A549 (cell line): ENCODE measurements at regions not wholly inside any gene's neighbourhood (a gene's known extent, or its start where the extent isn't known, plus 50 kb on each side); places are given as distances from the start of the nearest gene placed in this dataset.

Source experiments
- BHLHE40 ChIP-seq: IDR thresholded peaks from 2 replicates; pipeline ENCODE4 v1.6.1; 2012; ENCODE audit warnings: low read depth, low read length, inconsistent platforms
- CEBPB ChIP-seq, 2 experiments: fragments of >200 bp in 1 of 2; sonication (Bioruptor Twin) in 1 of 2; formaldehyde crosslinking in 1 of 2; IDR thresholded peaks; 2 replicates each; pipeline ENCODE4 v1.6.1; 2012 to 2016
- CTCF ChIP-seq: fragments of >200 bp; sonication (Bioruptor Twin); formaldehyde crosslinking; IDR thresholded peaks from 3 replicates; pipeline ENCODE4 v1.5.1; 2016
- MAFK ChIP-seq: fragments of 450-650 bp; IDR thresholded peaks from 2 replicates; pipeline ENCODE4 v1.6.1; 2014; ENCODE audit not compliant: partially characterized antibody
- MAX ChIP-seq: IDR thresholded peaks from 2 replicates; pipeline ENCODE4 v1.6.1; 2012
- PBX3 ChIP-seq: IDR thresholded peaks from 2 replicates; pipeline ENCODE4 v1.6.1; 2012
- POLR2A ChIP-seq: IDR thresholded peaks from 2 replicates; pipeline ENCODE4 v1.6.1; 2012; ENCODE audit warnings: mild to moderate bottlenecking, low read length
- POLR2AphosphoS2 ChIP-seq: conservative IDR thresholded peaks from 2 replicates; pipeline ENCODE4 v1.6.1; 2012; ENCODE audit warnings: low read length, improper control_type of control experiment, inconsistent platforms
- RAD21 ChIP-seq, 2 experiments: fragments of >200 bp in 1 of 2; sonication (Bioruptor Twin) in 1 of 2; formaldehyde crosslinking in 1 of 2; IDR thresholded peaks in 1 of 2; conservative IDR thresholded peaks in 1 of 2; 2 replicates in 1 of 2; 3 replicates in 1 of 2; pipeline ENCODE4 v1.6.1; 2012 to 2018; ENCODE audit warnings: inconsistent platforms in 1 of 2
- ZNF302 ChIP-seq: fragments of 250-450 bp; sonication (Bioruptor Pico); IDR thresholded peaks from 2 replicates; pipeline ENCODE4 v1.9.0; 2021; ENCODE audit warnings: inconsistent platforms, mild to moderate bottlenecking, moderate library complexity

GRCh38 chr4:103907414-103907813 lies 187.6 kb upstream of the TACR3 start:
- TF ChIP-seq RAD21 (conservative IDR thresholded peaks at IDR 0.05 in 1 of 2, IDR thresholded peaks at IDR 0.05 in 1 of 2) (no peak), MAFK (no peak), POLR2A (no peak), CTCF (no peak), BHLHE40 (no peak), MAX (no peak), POLR2AphosphoS2 (no peak), PBX3 (no peak), CEBPB (IDR thresholded peaks at IDR 0.05) (no peak), ZNF302 (CRISPR knock-in tag) (no peak)
